GM12878 (cell line): ENCODE measurements at regions not wholly inside any gene's neighbourhood (a gene's known extent, or its start where the extent isn't known, plus 50 kb on each side); places are given as distances from the start of the nearest gene placed in this dataset.

Experiments
- CREM ChIP-seq: IDR thresholded peaks from 2 replicates; pipeline ENCODE4 v1.6.1; 2014; ENCODE audit warnings: antibody characterized with exemption, low read depth
- CTCF ChIP-seq, 3 experiments: IDR thresholded peaks in 2 of 3; conservative IDR thresholded peaks in 1 of 3; 2 replicates each; pipeline ENCODE4 v1.5.1; 2011; ENCODE audit warnings: low read depth in 3 of 3, low read length in 3 of 3, mild to moderate bottlenecking in 3 of 3, control low read depth in 2 of 3, moderate library complexity in 2 of 3, inconsistent platforms in 1 of 3, mixed read lengths in 1 of 3; ENCODE audit not compliant: control insufficient read depth in 2 of 3, insufficient read depth in 1 of 3; ENCODE audit errors: extremely low read depth in 1 of 3
- EZH2 ChIP-seq: IDR thresholded peaks from 2 replicates; pipeline ENCODE4 v1.6.1; 2012; ENCODE audit warnings: low read depth, mild to moderate bottlenecking, control low read depth, inconsistent platforms, low read length, borderline replicate concordance; ENCODE audit not compliant: control insufficient read depth
- FOS ChIP-seq: IDR thresholded peaks from 3 replicates; pipeline ENCODE4 v1.6.1; 2011; ENCODE audit warnings: borderline replicate concordance; ENCODE audit not compliant: insufficient read length; ENCODE audit errors: extremely low read depth
- JUND ChIP-seq: IDR thresholded peaks from 2 replicates; pipeline ENCODE4 v1.6.1; 2012; ENCODE audit warnings: low read depth, mild to moderate bottlenecking, low read length, improper control_type of control experiment, moderate library complexity
- NR2C1 ChIP-seq: fragments of 450-650 bp; IDR thresholded peaks from 2 replicates; pipeline ENCODE4 v1.6.1; 2017; ENCODE audit warnings: antibody characterized with exemption, mild to moderate bottlenecking, moderate library complexity
- POLR2A ChIP-seq: IDR thresholded peaks from 2 replicates; pipeline ENCODE4 v1.6.1; 2011; ENCODE audit warnings: low read depth, mild to moderate bottlenecking, low read length
- POLR2AphosphoS5 ChIP-seq: IDR thresholded peaks from 2 replicates; pipeline ENCODE4 v1.6.1; 2011; ENCODE audit warnings: mild to moderate bottlenecking, low read length, inconsistent platforms
- USF1 ChIP-seq: IDR thresholded peaks from 2 replicates; pipeline ENCODE4 v1.6.1; 2011; ENCODE audit warnings: borderline replicate concordance, low read depth, mild to moderate bottlenecking, moderate library complexity, mixed read lengths, low read length; ENCODE audit not compliant: insufficient read depth; ENCODE audit errors: extremely low read length

- no peak for TF ChIP-seq POLR2A
- TF ChIP-seq EZH2: no peak
- TF ChIP-seq POLR2AphosphoS5: no peak
- no peak for TF ChIP-seq JUND
- no peak for TF ChIP-seq FOS
- no peak for TF ChIP-seq USF1
- no peak for TF ChIP-seq CTCF (IDR thresholded peaks at IDR 0.05 in 2 of 3, conservative IDR thresholded peaks at IDR 0.05 in 1 of 3; ENCODE audit: control insufficient read depth in 2 of 3, extremely low read depth in 1 of 3, insufficient read depth in 1 of 3, low read depth in 3 of 3, low read length in 3 of 3)
- TF ChIP-seq CREM: no peak
- TF ChIP-seq NR2C1: no peak
Observed at GRCh38 chr3:182135056-182135455, 423.3 kb downstream of the SOX2 start.
